SJCRH30 (cell line): ENCODE measurements at regions not wholly inside any gene's neighbourhood (a gene's known extent, or its start where the extent isn't known, plus 50 kb on each side); places are given as distances from the start of the nearest gene placed in this dataset.

Source experiments
- DNase-seq, 2 experiments: peaks; one replicate each; pipeline ENCODE4 v3.0.0-alpha.2; 2015 to 2020
- H3K27ac ChIP-seq: fragments of 250-450 bp; sonication (Bioruptor Pico); 2 replicates; pipeline ENCODE4 v1.5.1; 2020; ENCODE audit warnings: mild to moderate bottlenecking, moderate library complexity
- H3K27me3 ChIP-seq: fragments of 250-450 bp; sonication (Bioruptor Pico); 2 replicates; pipeline ENCODE4 v1.5.1; 2020; ENCODE audit warnings: mild to moderate bottlenecking, moderate library complexity
- H3K36me3 ChIP-seq: fragments of 250-450 bp; sonication (Bioruptor Pico); 2 replicates; pipeline ENCODE4 v1.5.1; 2020; ENCODE audit warnings: mild to moderate bottlenecking, moderate library complexity
- H3K4me1 ChIP-seq: fragments of 250-450 bp; sonication (Bioruptor Pico); 2 replicates; pipeline ENCODE4 v1.5.1; 2020; ENCODE audit warnings: mild to moderate bottlenecking, moderate library complexity
- H3K4me3 ChIP-seq: fragments of 250-450 bp; sonication (Bioruptor Pico); 2 replicates; pipeline ENCODE4 v1.5.1; 2020; ENCODE audit warnings: mild to moderate bottlenecking, moderate library complexity
- H3K9me3 ChIP-seq: fragments of 250-450 bp; sonication (Bioruptor Pico); replicated peaks from 2 replicates; pipeline ENCODE4 v1.5.1; 2020; ENCODE audit warnings: mild to moderate bottlenecking, moderate library complexity

DNA sequence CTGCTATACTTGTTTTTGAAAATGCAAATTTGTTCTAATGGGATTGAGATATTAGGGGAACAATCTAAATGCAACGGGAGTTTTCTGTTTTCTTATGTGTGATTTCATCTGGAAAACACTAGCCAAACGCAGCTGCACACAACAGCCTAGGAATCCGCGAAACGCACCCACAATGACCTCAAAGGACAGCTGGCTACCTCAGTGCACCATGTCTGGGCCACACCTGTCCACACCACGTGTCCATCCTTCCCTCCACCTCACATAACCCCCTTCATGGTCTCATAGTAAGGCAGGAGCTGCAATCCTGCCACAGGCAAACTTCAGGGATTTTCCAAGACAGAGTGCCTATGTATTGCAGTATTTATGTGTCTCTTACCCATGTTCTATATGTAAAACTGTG, 382.5 kb upstream of the PRKCQ start:
- H3K4me3 ChIP-seq, result no peak overlapping the region
- no peaks in the 10 kb centered on the region for H3K27me3 ChIP-seq
- H3K4me1 ChIP-seq, result no peaks in the 10 kb centered on the region
- DNase-seq, result peak; percentile 8 to 15
- H3K27ac ChIP-seq, result no peak overlapping the region
- no peaks in the 10 kb centered on the region for H3K9me3 ChIP-seq
- no peaks in the 10 kb centered on the region for H3K36me3 ChIP-seq

DNA sequence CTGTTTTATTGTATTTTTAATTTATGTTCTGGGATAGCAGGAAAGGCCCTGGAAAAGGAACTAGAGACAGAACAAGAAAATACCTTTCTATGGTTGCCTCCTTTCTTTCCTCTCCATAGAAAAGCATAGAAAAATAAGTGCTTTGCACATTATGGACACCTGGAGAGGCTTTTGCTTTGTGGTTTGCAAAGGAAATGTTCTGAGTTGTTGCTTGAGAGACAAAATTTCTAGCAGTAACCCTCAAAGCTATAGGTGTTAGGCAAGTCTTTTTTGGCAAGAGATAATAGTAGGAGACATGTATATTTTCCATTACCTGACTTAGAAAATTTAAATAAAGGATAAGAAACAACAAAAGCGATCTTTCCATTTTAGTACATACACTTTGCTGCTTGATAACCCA, 378.6 kb upstream of the PRKCQ start:
- Histone ChIP-seq H3K4me1 (no peaks in the 10 kb centered on the region), H3K27ac (no peak overlapping the region), H3K36me3 (no peaks in the 10 kb centered on the region), H3K9me3 (no peaks in the 10 kb centered on the region), H3K27me3 (no peaks in the 10 kb centered on the region), H3K4me3 (no peak overlapping the region)
- no peak for DNase-seq

DNA sequence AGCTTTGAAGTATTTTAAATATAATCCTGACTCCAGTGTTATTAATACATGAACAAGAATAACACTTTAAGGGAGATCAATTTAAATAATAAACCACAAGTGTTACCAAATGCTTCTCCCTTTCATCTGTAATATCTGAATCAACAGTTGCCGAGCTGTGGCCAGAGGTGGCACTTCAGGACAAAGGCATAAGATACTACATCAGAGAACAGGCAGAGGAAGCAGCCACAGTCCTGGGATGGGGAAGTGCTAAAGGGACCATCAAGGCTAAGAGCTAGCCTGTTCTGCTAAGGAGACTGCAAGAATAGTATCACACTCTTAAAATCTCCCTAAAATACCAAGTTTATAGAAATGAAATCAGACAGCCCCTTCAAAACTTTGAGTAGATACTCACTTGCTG, 378.2 kb upstream of the PRKCQ start:
- no peak overlapping the region for H3K4me3 ChIP-seq
- H3K4me1 ChIP-seq, result no peaks in the 10 kb centered on the region
- no peaks in the 10 kb centered on the region for H3K9me3 ChIP-seq
- no peaks in the 10 kb centered on the region for H3K36me3 ChIP-seq
- no peak for DNase-seq
- H3K27me3 ChIP-seq, result no peaks in the 10 kb centered on the region
- H3K27ac ChIP-seq, result no peak overlapping the region

DNA sequence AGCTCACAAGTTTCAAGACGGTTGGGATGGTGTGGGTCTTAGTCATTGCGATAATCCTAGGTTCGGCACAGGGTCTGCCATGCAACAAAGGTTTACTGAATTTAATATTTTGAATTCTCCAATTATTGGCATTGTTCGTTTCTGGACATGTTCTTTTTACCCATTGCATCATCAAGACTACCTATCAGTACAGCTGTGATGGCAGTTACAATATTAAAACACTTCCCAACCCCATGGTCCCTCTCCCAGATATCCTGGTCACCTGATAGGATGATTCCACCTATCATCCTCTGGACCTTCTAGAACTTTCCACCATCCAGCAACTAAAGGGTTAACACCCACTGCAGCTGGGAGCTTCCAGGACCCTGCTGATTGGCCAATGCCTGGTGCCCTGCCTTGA, 377.8 kb upstream of the PRKCQ start:
- Histone ChIP-seq H3K36me3 (no peaks in the 10 kb centered on the region), H3K9me3 (no peaks in the 10 kb centered on the region), H3K27ac (no peak overlapping the region), H3K27me3 (no peaks in the 10 kb centered on the region), H3K4me3 (no peak overlapping the region), H3K4me1 (no peaks in the 10 kb centered on the region)
- DNase-seq, result no peak

DNA sequence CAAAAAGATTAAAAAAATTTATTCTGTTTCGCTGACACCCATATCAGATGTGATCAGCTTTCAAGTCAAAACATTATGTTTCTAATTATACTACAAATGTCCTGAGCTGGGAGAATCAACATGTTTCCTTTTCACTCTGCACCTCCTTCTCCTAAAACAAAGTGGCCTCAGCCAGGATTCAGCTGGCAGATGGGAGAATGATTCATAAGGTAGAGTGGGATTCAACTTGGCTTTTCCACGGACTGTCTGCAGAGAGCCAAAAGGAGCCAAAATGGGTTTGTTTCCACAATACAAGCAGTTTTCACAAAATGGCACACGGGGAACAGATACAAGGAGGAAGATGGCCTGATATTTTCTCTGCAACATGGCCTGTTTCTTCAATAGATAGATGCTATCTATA, 376.5 kb upstream of the PRKCQ start:
- no peak for DNase-seq
- Histone ChIP-seq H3K4me3 (no peak overlapping the region), H3K4me1 (no peaks in the 10 kb centered on the region), H3K36me3 (no peaks in the 10 kb centered on the region), H3K27ac (no peak overlapping the region), H3K27me3 (no peaks in the 10 kb centered on the region), H3K9me3 (no peaks in the 10 kb centered on the region)

DNA sequence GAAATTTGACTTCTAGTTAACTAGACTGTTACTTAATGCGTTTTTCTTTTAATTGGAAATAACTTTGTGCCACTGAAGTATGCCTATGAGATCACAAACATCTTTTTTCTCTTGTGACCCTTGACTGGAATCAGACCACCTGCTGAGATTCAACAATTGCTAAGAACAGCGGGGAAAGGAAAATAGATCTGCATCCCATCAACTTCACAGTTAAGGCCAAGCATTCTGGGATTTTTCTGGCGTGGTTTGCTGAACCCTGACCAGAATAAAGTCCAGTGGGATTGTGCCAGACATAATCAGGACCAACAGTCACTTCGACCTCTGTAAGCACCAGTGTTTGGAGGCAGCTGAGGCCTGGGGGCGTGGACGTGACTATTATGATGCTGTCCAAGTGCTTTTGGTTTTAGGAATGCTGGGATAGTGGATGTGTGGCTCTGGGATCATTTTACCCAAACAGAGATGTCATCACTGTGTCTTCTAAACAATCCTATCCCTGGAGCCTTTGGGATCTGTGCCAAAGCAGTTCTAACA, 373.3 kb upstream of the PRKCQ start:
- no peak overlapping the region for H3K4me3 ChIP-seq
- peak; percentile 5 to 7 for DNase-seq
- H3K27me3 ChIP-seq, result no peaks in the 10 kb centered on the region
- H3K4me1 ChIP-seq, result no peaks in the 10 kb centered on the region
- H3K36me3 ChIP-seq, result no peaks in the 10 kb centered on the region
- no peak overlapping the region for H3K27ac ChIP-seq
- no peaks in the 10 kb centered on the region for H3K9me3 ChIP-seq

DNA sequence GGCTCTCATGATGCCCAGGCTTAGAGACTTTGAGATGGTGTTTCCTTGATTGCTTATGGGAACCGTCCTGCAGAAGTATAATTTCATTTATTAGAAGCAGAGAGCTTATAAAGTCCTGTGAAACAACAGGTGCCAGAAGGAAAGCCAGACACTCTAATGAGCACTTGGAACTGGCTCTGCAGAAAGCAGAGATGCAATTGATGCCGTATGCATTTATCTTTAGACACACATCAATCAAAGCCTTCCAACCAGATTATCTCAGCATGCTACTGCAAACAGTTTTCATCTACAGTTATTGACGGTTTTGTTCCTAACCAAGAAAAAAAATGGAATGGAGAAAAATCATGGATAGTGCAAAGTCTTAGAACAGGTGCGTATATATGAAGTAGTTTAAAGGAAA, 371.7 kb upstream of the PRKCQ start:
- no peak overlapping the region for H3K4me3 ChIP-seq
- DNase-seq, result no peak
- H3K36me3 ChIP-seq, result no peaks in the 10 kb centered on the region
- H3K27ac ChIP-seq, result no peak overlapping the region
- H3K4me1 ChIP-seq, result no peaks in the 10 kb centered on the region
- no peaks in the 10 kb centered on the region for H3K9me3 ChIP-seq
- no peaks in the 10 kb centered on the region for H3K27me3 ChIP-seq

DNA sequence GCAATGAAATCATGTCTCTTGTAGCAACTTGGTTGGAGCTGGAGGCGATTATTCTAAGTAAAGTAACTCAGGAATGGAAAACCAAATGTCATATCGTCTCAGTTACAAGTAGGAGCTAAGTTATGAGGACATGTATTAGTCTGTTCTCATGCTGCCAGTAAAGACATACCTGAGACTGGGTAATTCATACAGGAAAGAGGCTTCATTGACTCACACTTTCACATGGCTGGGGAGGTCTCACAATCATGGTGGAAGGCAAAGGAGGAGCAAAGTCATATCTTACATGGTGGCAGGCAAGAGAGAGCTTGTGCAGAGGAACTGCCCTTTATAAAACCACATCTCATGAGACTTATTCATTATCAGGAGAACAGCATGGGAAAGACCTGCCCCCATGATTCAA, 370.1 kb upstream of the PRKCQ start:
- no peaks in the 10 kb centered on the region for H3K9me3 ChIP-seq
- no peaks in the 10 kb centered on the region for H3K27me3 ChIP-seq
- H3K4me3 ChIP-seq, result no peak overlapping the region
- no peak overlapping the region for H3K27ac ChIP-seq
- H3K4me1 ChIP-seq, result no peaks in the 10 kb centered on the region
- no peak for DNase-seq
- no peaks in the 10 kb centered on the region for H3K36me3 ChIP-seq

DNA sequence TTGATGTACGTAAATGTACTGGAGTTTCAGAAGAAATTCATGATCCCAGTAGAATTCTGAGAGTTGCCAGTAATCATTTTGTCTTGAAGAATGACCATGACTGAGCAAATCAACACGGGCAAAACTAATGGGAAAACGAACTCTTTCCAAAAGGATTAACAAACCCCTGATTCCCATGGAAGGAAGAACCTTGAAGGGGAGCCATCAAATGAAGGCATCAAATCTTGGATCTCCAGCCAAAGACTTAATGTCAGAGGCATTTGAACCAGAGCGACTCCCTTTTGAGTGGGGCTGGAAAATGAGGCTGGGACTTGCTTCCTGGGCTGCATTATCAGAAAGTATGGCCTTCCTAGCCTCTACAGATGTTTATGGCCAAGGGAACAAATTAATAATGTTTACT, 364.4 kb upstream of the PRKCQ start:
- H3K9me3 ChIP-seq, result no peaks in the 10 kb centered on the region
- DNase-seq, result no peak
- no peaks in the 10 kb centered on the region for H3K36me3 ChIP-seq
- H3K4me1 ChIP-seq, result no peaks in the 10 kb centered on the region
- no peak overlapping the region for H3K4me3 ChIP-seq
- H3K27me3 ChIP-seq, result no peaks in the 10 kb centered on the region
- H3K27ac ChIP-seq, result no peak overlapping the region

DNA sequence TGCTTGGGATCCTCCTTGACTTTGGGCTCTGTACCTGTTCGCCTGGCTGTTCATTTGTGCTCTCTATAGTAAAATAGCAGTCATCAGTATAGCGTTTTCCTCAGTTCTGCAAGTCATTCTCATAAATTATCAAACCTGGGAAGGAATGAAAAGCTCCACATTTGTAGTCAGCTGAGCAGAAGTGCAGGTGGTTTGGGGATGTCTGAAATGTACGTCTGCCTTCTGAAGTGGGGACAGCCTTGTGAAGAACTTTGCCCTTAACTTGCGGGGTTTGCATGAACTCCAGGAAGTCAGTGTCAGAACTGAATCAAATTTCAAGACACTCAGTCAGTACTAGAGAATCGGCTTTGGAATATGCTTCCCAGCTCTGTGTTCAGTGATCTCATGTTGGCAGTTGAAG, 358.3 kb upstream of the PRKCQ start:
- no peak for DNase-seq
- Histone ChIP-seq H3K27ac (no peak overlapping the region), H3K4me1 (no peaks in the 10 kb centered on the region), H3K9me3 (no peaks in the 10 kb centered on the region), H3K36me3 (no peaks in the 10 kb centered on the region), H3K27me3 (no peaks in the 10 kb centered on the region), H3K4me3 (no peak overlapping the region)

DNA sequence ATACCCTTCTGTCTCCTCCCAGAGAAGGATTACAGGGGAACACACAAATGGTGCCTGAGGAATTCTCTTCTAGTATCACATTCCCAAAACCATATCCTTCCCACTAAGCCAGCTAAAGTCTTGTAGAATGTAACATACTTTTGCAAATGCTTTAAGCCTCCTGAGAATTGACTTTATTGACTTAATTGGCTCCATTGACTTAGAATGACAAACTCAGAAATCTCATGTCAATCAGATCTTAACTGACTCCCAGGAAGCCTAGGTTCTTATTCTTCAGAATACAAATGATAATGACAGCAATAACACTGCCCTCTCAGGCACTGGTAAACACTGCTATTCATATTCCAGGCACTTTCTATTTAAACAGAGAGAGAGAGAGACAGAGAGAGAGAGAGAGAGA, 356.9 kb upstream of the PRKCQ start:
- no peaks in the 10 kb centered on the region for H3K36me3 ChIP-seq
- H3K27me3 ChIP-seq, result no peaks in the 10 kb centered on the region
- H3K4me3 ChIP-seq, result no peak overlapping the region
- H3K9me3 ChIP-seq, result no peaks in the 10 kb centered on the region
- DNase-seq, result no peak
- no peaks in the 10 kb centered on the region for H3K4me1 ChIP-seq
- no peak overlapping the region for H3K27ac ChIP-seq

DNA sequence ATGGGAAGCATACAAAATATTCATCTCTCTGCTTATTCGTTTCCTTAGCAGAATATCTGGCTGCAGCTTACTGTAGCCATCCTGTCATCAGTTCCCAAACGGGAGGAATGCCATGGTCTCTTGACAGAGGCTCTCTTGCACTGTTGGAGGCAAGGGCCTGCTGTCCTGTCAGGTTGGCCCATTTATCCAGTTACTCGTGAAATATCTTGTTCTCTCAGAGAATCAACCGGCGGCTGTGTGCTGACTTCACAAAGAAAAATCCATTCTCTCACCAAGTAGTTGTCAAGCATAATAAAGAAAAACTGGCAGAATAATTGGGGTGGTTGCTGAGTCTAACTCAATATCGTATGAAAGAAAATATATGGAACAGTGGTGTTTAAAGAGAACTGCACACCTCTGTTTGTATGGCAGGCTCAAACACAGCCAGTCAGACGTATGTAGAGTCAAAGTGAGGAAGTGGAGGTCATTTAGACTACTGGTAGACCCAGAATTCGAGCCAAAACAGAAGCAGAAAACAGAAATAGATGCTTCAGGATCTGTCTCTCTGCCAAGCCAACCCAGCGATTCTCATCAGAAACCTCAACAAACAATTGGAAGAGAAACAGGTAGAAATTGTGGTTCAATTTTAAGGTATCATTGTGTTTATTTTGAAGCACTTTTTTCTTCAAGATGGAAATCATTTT, 349.2 kb upstream of the PRKCQ start:
- no peak for DNase-seq
- no peaks in the 10 kb centered on the region for H3K27me3 ChIP-seq
- H3K4me1 ChIP-seq, result no peaks in the 10 kb centered on the region
- no peaks in the 10 kb centered on the region for H3K9me3 ChIP-seq
- H3K4me3 ChIP-seq, result no peak overlapping the region
- no peak overlapping the region for H3K27ac ChIP-seq
- no peaks in the 10 kb centered on the region for H3K36me3 ChIP-seq

DNA sequence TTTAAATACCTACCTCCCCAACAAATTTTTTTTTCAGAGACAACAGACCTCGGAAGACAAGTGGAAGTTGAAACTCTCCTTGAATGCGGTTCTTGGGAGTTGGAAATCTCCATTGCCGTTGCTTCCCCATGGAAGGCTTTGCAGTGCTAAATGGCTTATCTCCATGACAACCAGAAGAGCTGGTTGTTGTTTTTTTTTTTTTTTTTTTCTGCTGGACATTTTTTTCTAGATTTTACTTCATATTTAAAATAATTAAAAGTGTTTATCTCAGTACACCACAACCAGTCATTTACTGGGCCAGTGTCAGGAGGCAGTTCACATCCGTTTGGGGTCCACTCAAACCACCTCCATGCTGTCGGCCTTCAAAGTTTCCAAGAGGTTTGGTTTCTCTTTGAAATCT, 348.5 kb upstream of the PRKCQ start:
- Histone ChIP-seq H3K9me3 (no peaks in the 10 kb centered on the region), H3K4me1 (no peaks in the 10 kb centered on the region), H3K27me3 (no peaks in the 10 kb centered on the region), H3K27ac (no peak overlapping the region), H3K4me3 (no peak overlapping the region), H3K36me3 (no peaks in the 10 kb centered on the region)
- DNase-seq, result no peak

DNA sequence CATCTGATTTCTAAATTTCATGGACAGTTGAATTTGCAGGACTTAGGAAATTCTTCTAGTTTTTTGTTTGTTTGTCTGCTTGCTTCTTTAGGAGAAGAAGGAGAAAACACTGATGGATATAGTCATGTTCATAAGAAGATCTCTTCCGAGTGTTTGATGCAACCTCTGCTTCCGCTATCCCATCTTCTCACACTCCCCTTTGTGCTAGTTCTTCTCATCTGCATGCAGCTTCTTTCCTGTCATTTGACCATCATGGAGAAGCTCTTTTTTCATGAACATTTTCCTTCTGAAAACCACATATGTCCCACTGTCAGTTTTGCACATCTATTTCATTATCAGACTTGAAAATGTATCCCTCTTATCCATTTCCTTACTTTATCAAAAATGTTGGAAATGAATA, 346.9 kb upstream of the PRKCQ start:
- H3K9me3 ChIP-seq, result no peaks in the 10 kb centered on the region
- H3K36me3 ChIP-seq, result no peaks in the 10 kb centered on the region
- H3K27me3 ChIP-seq, result no peaks in the 10 kb centered on the region
- H3K27ac ChIP-seq, result no peak overlapping the region
- no peak for DNase-seq
- H3K4me1 ChIP-seq, result no peaks in the 10 kb centered on the region
- H3K4me3 ChIP-seq, result no peak overlapping the region

DNA sequence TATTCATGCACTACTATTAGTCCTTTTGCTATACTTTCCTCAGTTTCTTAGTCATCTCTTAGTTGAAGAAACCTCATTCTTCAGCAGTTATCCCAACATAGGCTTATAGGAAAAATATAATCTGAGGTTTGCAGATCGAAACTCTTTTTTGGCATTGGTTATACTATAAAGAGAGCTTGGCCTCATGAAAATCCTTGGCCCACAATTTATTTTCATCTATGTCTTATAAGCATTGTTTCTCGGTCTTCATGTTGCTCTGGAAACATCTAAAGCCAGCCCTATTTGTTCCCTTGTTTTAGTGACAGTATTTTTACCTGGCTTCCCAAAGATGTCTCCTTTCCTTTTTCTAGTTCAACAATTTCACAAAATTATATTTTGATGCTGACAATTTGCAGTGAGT, 345.1 kb upstream of the PRKCQ start:
- H3K4me3 ChIP-seq, result no peak overlapping the region
- no peak for DNase-seq
- H3K27me3 ChIP-seq, result no peaks in the 10 kb centered on the region
- no peaks in the 10 kb centered on the region for H3K9me3 ChIP-seq
- no peaks in the 10 kb centered on the region for H3K4me1 ChIP-seq
- no peak overlapping the region for H3K27ac ChIP-seq
- H3K36me3 ChIP-seq, result no peaks in the 10 kb centered on the region

DNA sequence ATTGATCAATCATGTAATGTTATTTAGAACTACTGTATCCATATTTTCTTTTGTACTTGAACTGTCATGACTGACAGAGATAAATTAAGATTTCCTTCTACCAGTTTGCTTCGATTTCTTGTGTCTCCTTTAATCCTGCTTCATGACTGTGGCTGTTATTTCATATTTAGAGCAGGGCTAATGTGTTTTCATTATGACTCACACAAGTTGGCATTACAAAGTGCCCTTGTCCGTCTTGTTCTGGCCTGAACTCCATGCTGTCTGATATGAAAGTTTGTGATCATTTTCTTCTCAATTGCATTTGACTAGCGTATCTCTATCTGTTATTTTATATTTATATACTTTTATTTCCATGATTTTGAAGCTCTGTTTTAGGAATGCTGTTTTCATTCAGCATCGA, 344.1 kb upstream of the PRKCQ start:
- peak in 1 of 2 experiments; percentile 2 for DNase-seq
- Histone ChIP-seq H3K27ac (no peak overlapping the region), H3K27me3 (no peaks in the 10 kb centered on the region), H3K36me3 (no peaks in the 10 kb centered on the region), H3K4me1 (no peaks in the 10 kb centered on the region), H3K4me3 (no peak overlapping the region), H3K9me3 (no peaks in the 10 kb centered on the region)
